Natural killer cell (primary cell): ENCODE measurements at regions not wholly inside any gene's neighbourhood (a gene's known extent, or its start where the extent isn't known, plus 50 kb on each side); places are given as distances from the start of the nearest gene placed in this dataset.

Source experiments
- ATAC-seq, 3 donors: fragments of 150-1000 bp in 2 of 3; fragments of 200-7000 bp in 1 of 3; cut with Tn5 transposase; 1 replicate in 1 of 3; 2 replicates in 2 of 3; pipeline ENCODE4 v1.10.0; 2021; ENCODE audit warnings: mild to moderate bottlenecking in 2 of 3, moderate library complexity in 2 of 3
- DNase-seq, 2 donors: peaks; one replicate each; pipeline versions ENCODE4 v3.0.0 to v3.0.0-alpha.2; 2013 to 2021; ENCODE audit warnings: mixed read lengths in 1 of 2
- H3K27ac ChIP-seq: one replicate; pipeline ENCODE4 v1.5.1; 2013; ENCODE audit warnings: mild to moderate bottlenecking, low read length
- H3K27me3 ChIP-seq: one replicate; pipeline ENCODE4 v1.6.1; 2013; ENCODE audit warnings: low read length; ENCODE audit not compliant: control insufficient read depth, insufficient read depth
- H3K36me3 ChIP-seq: one replicate; pipeline ENCODE4 v1.6.1; 2013; ENCODE audit warnings: low read length; ENCODE audit not compliant: control insufficient read depth, insufficient read depth
- H3K4me1 ChIP-seq: one replicate; pipeline ENCODE4 v1.6.1; 2013; ENCODE audit warnings: low read length; ENCODE audit not compliant: control insufficient read depth, insufficient read depth
- H3K4me3 ChIP-seq: one replicate; pipeline ENCODE4 v1.5.1; 2013; ENCODE audit warnings: low read length
- H3K9me3 ChIP-seq: one replicate; pipeline ENCODE4 v1.6.1; 2013; ENCODE audit warnings: low read length; ENCODE audit not compliant: control insufficient read depth, insufficient read depth
- H3K27ac Mint-ChIP-seq, 2 donors: one replicate each; pipeline ENCODE4 v1.8.0; 2022; ENCODE audit warnings: mild to moderate bottlenecking in 2 of 2, mixed read lengths in 2 of 2, moderate library complexity in 1 of 2
- H3K27me3 Mint-ChIP-seq, 2 donors: one replicate each; pipeline ENCODE4 v1.8.0; 2022; ENCODE audit warnings: low read depth in 2 of 2, mixed read lengths in 2 of 2
- H3K36me3 Mint-ChIP-seq: one replicate; pipeline ENCODE4 v1.8.0; 2022; ENCODE audit warnings: mixed read lengths
- H3K4me1 Mint-ChIP-seq, 2 donors: one replicate each; pipeline ENCODE4 v1.8.0; 2022; ENCODE audit warnings: mixed read lengths in 2 of 2
- H3K4me3 Mint-ChIP-seq: one replicate; pipeline ENCODE4 v1.8.0; 2022; ENCODE audit warnings: mild to moderate bottlenecking, moderate library complexity, mixed read lengths
- H3K9me3 Mint-ChIP-seq, 2 donors: one replicate each; pipeline ENCODE4 v1.8.0; 2022; ENCODE audit warnings: mixed read lengths in 2 of 2
- WGBS: methylation state at CpG from one replicate; pipeline ENCODE4 v1.1.7; 2013; ENCODE audit warnings: missing lambda C conversion rate; ENCODE audit not compliant: insufficient coverage; 5-methylcytosine and 5-hydroxymethylcytosine counted together
- intact Hi-C: fragments of 100-400 bp; cut with micrococcal nuclease; formaldehyde crosslinking; loops from one replicate; pipeline ENCODE4 v1.14.2; 2022
- TF ChIP-seq, protein P1 (sequence below): fragments of 200-600 bp; IDR thresholded peaks from one replicate; pipeline ENCODE4 v1.8.0; 2022; ENCODE audit warnings: antibody characterized with exemption

DNA sequence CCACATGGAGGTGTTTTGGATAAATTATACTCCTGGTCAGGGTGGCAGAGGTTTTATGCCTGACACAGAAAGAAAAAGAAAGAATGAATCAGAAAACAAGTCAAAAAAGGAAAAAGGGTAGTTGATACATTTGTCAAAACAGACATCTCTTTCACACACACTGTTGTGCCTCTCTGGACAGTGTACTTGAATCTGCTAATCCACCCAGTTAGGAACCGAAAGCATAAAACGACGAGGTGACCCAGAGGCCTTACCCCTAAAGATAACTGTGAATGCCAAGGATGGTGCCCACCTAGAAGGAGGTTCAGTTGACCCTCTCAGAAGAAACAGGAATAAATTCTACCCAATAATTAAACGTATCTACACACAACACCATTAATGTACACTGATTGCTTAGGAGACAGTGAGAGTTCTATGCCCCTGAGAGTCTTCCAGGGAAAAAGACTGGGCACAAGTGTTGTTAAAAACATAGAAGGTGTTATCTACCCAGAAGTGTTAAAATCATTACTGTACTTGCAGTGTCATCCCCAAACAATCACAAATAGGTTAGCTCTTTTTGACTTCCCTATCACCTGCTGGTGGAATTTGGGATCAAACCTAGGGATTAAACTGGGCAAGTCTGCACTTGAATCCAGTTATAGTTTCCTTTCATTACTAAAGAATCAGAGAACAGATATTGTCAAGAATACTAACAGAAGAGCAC, 123.2 kb upstream of the DNAJC10 start:
- H3K4me1 Mint-ChIP-seq = no peaks in the 10 kb centered on the region
- TF ChIP-seq, protein P1, sequence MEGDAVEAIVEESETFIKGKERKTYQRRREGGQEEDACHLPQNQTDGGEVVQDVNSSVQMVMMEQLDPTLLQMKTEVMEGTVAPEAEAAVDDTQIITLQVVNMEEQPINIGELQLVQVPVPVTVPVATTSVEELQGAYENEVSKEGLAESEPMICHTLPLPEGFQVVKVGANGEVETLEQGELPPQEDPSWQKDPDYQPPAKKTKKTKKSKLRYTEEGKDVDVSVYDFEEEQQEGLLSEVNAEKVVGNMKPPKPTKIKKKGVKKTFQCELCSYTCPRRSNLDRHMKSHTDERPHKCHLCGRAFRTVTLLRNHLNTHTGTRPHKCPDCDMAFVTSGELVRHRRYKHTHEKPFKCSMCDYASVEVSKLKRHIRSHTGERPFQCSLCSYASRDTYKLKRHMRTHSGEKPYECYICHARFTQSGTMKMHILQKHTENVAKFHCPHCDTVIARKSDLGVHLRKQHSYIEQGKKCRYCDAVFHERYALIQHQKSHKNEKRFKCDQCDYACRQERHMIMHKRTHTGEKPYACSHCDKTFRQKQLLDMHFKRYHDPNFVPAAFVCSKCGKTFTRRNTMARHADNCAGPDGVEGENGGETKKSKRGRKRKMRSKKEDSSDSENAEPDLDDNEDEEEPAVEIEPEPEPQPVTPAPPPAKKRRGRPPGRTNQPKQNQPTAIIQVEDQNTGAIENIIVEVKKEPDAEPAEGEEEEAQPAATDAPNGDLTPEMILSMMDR = no peak
- Histone ChIP-seq H3K36me3 (no peaks in the 10 kb centered on the region), H3K4me1 (no peaks in the 10 kb centered on the region), H3K27ac (no peak overlapping the region), H3K9me3 (no peaks in the 10 kb centered on the region), H3K27me3 (no peaks in the 10 kb centered on the region), H3K4me3 (no peak overlapping the region)
- H3K27me3 Mint-ChIP-seq = peaks cover 0 to 2% of the 10 kb centered on the region in 2 donors
- H3K4me3 Mint-ChIP-seq = no peak overlapping the region
- H3K9me3 Mint-ChIP-seq = peaks cover 0 to 2% of the 10 kb centered on the region in 2 donors
- no peaks in the 10 kb centered on the region for H3K36me3 Mint-ChIP-seq
- DNase-seq = no peak
- 81% methylated on average over 3 of the region's 4 CpGs for WGBS
- no peak for ATAC-seq
- intact Hi-C loops = no loop called here
- H3K27ac Mint-ChIP-seq = no peak overlapping the region

DNA sequence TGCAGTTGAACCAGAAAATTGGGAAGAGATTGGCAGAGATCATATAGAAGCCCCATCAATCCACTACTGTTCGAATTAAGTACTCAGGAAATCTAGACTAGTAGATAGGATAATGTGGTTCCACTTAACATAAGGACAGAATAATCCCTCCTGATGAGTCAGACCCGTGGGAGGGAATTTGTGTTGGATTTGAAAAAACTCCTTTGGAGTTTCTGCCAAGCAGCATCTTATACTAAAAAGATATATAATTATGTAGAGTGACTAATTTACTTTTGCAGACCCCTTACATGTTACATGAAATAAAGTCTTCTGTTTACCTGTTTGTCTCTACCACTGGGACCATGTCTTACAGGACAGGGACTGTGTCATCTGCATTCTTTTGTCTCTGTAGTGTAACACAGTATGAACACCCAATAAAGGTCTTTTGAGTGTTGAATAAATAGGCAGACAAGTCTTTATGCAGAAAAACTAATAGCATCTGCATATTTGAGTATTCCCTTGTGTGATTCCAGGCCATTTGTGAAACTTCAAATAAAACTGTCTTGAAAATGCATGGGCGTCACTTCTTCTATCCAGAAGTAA, 122.6 kb upstream of the DNAJC10 start:
- no peaks in the 10 kb centered on the region for H3K27me3 ChIP-seq
- H3K4me3 Mint-ChIP-seq = no peak overlapping the region
- H3K4me3 ChIP-seq = no peak overlapping the region
- peaks cover 3 to 4% of the 10 kb centered on the region in 2 donors for H3K27me3 Mint-ChIP-seq
- no peaks in the 10 kb centered on the region for H3K4me1 ChIP-seq
- H3K9me3 ChIP-seq = no peaks in the 10 kb centered on the region
- DNase-seq (no peak), ATAC-seq (no peak)
- no peaks in the 10 kb centered on the region for H3K4me1 Mint-ChIP-seq
- H3K36me3 Mint-ChIP-seq = no peaks in the 10 kb centered on the region
- H3K9me3 Mint-ChIP-seq = peaks cover 0 to 2% of the 10 kb centered on the region in 2 donors
- TF ChIP-seq, protein P1 = no peak
- H3K27ac ChIP-seq = no peak overlapping the region
- no peaks in the 10 kb centered on the region for H3K36me3 ChIP-seq
- H3K27ac Mint-ChIP-seq = no peak overlapping the region
- intact Hi-C loops = no loop called here
- WGBS = no CpG with 5 or more reads among the region's 3 CpGs

DNA sequence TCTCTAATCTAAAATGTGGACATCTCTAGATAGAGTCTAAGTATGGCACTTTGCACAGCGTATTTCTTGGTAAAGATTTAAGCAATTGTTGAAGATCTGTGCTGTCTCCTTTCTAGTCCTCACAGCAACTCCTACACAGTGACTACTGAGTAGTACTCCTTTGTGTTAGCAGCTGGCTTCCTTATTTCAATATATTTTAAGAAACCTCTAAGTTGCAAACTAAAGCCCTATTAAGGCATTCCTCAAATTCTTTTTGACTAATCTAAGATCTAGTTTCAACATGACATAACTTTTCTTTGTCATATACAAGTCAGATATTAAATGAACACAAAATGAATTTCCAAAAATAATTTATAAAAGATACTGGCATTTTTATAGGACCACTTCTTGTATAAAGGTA, 121.8 kb upstream of the DNAJC10 start:
- Histone ChIP-seq H3K4me1 (no peaks in the 10 kb centered on the region), H3K4me3 (no peak overlapping the region), H3K27me3 (no peaks in the 10 kb centered on the region), H3K9me3 (no peaks in the 10 kb centered on the region), H3K27ac (no peak overlapping the region), H3K36me3 (no peaks in the 10 kb centered on the region)
- no peak for DNase-seq
- ATAC-seq = no peak
- no peaks in the 10 kb centered on the region for H3K4me1 Mint-ChIP-seq
- H3K36me3 Mint-ChIP-seq = no peaks in the 10 kb centered on the region
- no peak overlapping the region for H3K27ac Mint-ChIP-seq
- H3K9me3 Mint-ChIP-seq = no peaks in the 10 kb centered on the region
- WGBS = 80% methylated on average over 1 of the region's 1 CpG
- H3K27me3 Mint-ChIP-seq = peaks cover 3 to 7% of the 10 kb centered on the region in 2 donors
- intact Hi-C loops = no loop called here
- TF ChIP-seq, protein P1 = no peak
- no peak overlapping the region for H3K4me3 Mint-ChIP-seq

DNA sequence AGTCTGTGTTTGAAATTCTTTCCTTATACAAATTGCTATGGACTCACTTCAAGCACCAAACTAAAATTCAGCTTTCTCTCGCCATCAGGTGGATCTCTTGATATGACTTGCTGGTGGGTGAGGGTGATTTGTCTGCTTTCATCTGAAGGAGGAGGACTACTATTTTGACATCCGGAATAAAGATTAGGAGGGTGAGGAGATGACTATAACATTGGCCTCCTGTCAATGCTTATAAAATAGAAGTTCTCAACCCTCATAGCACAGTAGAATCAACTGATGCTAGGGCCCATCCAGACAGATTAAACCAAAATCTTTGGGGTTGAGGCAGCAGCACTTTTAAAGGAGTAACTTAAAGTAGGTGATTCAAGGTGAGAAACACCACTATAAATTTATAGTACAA, 120.4 kb upstream of the DNAJC10 start:
- Histone ChIP-seq H3K27me3 (no peaks in the 10 kb centered on the region), H3K4me3 (no peak overlapping the region), H3K27ac (no peak overlapping the region), H3K9me3 (no peaks in the 10 kb centered on the region), H3K36me3 (no peaks in the 10 kb centered on the region), H3K4me1 (no peaks in the 10 kb centered on the region)
- no peaks in the 10 kb centered on the region for H3K4me1 Mint-ChIP-seq
- H3K9me3 Mint-ChIP-seq = no peaks in the 10 kb centered on the region
- H3K36me3 Mint-ChIP-seq = no peaks in the 10 kb centered on the region
- no peak for ATAC-seq
- no peak overlapping the region for H3K27ac Mint-ChIP-seq
- WGBS = 100% methylated on average over 1 of the region's 2 CpGs
- DNase-seq = no peak
- no peak overlapping the region for H3K4me3 Mint-ChIP-seq
- H3K27me3 Mint-ChIP-seq = peaks cover 3 to 7% of the 10 kb centered on the region in 2 donors
- TF ChIP-seq, protein P1 = no peak
- intact Hi-C loops = no loop called here
